HG03378 (cell line): ENCODE measurements at regions not wholly inside any gene's neighbourhood (a gene's known extent, or its start where the extent isn't known, plus 50 kb on each side); places are given as distances from the start of the nearest gene placed in this dataset.
"Not testable (repeated sequence)": the region's sequence is repeated elsewhere in the genome, so short reads cannot be mapped to it uniquely, and the experiment has no call there.

Experiments
- ATAC-seq: cut with Tn5 transposase; IDR thresholded peaks from one replicate; pipeline ENCODE4 v1.9.1; 2021; ENCODE audit warnings: mild to moderate bottlenecking, moderate library complexity; ENCODE audit not compliant: unreplicated experiment

DNA sequence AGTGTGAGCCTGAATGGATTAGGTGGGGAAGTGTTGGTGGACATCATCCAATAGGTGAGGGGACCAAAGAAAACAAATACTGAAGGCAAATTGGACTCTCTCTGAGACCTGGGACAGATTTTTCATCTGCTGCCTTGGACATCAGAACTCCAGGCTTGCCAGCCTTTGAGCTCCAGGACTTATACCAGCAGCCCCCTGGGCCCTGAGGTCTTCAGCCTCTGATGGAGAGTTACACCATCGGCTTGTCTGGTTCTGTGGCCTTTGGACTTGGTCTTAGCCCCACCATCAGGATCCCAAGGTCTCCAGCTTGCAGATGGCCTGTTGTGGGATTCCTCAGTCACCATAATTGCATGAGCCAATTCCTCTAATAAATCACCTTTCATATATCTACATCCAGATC, 80.8 kb upstream of the SLC8A3 start:
- ATAC-seq, result no peak

DNA sequence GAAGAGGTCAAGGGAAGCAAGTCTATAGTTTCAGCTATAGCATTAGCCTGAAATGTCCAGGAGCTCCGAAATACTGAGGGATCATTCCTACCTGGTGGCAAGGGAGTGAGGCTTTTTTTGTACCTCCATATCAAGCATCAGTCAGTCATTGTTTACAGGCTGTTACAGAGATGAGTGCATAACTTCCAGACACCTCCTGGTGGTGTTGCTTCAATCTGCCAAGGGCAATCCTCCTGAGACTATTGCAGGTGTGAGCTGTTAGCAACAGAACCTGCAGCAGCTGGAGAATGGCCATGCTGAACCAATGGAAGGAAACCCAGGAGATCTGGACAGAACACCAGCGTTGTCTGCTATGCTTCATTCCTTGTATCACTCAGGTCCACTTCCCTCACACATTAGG, 80.0 kb upstream of the SLC8A3 start:
- ATAC-seq, result no peak

DNA sequence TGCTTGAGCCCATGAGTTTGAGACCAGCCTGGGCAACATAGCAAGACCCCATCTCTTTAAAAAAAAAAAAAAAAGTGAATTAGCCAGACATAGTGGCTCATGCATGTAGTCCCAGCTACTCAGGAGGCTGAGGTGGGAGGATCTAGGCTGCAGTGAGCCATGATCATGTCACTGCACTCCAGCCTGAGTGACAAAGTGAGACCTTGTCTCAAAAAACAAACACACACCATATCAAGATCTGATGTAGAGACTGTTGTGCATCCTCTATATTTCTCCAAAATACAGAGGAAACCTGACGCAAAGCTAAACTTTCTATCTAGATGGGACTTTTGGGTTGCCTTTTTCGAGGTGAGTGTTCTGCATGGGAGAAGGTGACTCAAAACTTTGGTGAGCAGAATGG, 77.4 kb upstream of the SLC8A3 start:
- no peak for ATAC-seq

GRCh38 chr14:70265422-70265821, 76.7 kb upstream of the SLC8A3 start:
- no peak for ATAC-seq

DNA sequence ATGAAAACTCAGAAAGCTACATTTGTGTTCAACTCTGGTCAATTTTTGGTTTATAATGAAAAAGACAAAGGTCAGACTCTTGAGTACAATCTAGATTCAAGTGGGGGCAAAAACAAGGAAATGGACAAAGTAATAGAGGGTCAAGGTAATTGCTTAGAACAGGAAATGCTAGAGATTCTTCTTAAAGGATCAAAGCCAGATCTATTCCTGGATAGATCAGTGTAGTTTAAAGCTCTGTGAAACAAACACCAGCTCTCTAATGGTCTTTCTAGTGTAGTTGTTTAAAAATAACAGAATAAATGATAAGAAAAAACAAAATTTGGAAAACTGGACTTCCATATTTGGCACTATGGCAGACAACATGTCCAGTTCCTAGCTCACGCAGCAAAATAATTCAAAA, 70.7 kb upstream of the SLC8A3 start:
- ATAC-seq, result no peak

DNA sequence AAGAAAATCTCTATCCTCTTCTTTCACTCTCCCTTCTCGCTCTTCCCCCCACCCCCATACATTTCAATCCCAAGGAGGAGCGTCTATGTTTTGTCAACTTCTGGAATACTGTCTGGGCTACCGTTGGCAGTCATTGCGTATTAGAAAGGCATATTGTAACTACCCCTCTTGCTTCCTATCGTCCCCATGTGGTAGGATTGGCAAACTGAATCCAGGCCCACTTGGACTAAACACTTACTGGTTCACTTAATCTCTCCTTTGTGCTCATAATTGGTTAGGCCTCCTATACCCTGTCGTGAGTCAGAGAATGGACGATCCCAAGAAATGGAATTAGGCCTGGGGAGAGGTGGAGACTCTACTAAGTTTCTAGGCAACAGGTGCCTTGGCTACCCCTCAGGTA, 68.8 kb upstream of the SLC8A3 start:
- no peak for ATAC-seq

DNA sequence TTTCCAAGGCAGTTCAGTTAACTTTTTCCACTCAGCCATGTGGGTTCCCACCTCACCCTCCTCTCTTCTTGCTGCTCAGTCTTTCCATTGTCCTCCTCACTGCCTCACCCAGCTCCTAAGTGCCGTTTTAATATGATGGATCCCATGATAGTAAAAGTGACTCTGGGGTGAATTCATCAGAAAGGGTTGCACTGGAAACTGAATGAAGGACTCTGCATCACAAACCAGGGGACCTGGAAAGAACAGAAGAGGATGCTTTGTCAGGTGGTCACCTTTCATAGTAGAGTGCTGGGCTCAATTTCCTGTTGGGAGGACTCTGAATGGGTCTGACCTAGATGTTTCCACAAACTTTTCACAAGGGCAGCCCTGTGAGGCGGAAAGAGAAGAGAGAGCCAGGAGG, 67.8 kb upstream of the SLC8A3 start:
- no peak for ATAC-seq

GRCh38 chr14:70255071-70256057, 66.6 kb upstream of the SLC8A3 start:
- ATAC-seq, result not testable (repeated sequence)

DNA sequence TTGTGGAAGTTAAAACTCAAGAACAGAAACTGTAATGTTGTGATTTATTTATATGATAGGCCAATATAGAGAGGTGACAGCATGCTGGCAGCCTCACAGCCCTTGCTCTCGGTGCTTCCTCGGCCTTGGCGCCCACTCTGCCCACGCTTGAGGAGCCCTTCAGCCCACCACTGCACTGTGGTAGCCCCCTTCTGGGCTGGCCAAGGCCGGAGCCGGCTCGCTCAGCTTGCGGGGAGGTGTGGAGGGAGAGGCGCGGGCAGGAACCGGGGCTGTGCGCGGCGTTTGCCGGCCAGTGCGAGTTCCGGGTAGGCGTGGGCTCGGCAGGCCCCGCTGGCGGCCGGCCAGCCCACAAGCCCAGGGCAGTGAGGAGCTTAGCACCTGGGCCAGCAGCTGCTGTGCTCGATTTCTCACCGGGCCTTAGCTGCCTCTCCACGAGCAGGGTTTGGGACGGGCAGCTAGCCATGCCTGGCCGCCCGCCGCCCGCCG, 65.8 kb upstream of the SLC8A3 start:
- no peak for ATAC-seq

DNA sequence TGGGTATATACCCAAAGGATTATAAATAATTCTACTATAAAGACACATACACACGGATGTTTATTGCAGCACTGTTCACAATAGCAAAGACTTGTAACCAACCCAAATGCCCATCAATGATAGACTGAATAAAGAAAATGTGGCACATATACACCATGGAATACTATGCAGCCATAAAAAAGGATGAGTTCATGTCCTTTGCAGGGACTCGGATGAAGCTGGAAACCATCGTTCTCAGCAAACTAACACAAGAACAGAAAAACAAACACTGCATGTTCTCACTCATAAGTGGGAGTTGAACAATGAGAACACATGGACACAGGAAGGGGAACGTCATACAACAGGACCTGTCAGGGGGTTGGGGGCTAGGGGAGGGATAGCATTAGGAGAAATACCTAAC, 64.8 kb upstream of the SLC8A3 start:
- ATAC-seq, result not testable (repeated sequence)

DNA sequence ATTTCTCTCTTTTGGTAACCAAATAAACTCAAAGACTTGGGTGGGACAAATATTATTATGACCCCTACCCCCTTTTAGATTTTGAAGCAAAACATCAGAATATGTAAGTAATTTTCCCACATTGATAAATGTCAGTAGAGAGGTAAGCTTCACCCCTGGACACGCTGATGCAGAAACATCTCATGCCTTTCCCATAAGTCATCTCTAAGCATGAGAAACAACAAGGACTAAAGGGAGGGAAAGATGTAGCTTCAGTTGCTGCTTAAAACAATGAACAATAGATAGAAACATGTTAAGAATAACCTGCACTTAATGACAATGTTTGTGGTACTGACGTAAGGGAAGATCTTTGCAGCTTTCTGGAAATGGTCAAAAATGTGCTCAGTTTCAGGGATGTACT, 56.3 kb upstream of the SLC8A3 start:
- ATAC-seq, result no peak

- peak; percentile 91 for ATAC-seq
Measured at GRCh38 chr14:70239802-70240201, 51.1 kb upstream of the SLC8A3 start.

DNA sequence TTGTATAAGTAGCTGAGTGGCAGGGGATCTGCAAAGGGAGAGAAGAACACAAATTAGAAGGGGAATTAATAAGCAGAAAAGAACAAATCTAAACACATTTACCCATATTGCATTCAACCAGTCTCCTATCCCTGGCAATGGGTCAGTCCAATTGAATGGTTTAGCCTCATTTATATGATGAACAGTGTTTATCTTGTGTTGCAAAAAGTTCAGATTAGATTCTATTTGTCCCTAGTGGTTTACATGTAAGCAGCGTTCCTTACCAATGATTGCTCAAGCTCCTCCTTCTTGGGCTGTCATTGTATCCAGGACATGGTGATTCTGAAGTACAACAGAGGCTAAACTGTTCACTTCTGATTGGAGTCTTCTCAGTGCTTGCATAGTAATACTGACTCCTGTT, 49.9 kb upstream of the SLC8A3 start:
- not testable (repeated sequence) for ATAC-seq
